Keratinocyte (primary cell): ENCODE measurements at regions not wholly inside any gene's neighbourhood (a gene's known extent, or its start where the extent isn't known, plus 50 kb on each side); places are given as distances from the start of the nearest gene placed in this dataset.
"Not testable (repeated sequence)": the region's sequence is repeated elsewhere in the genome, so short reads cannot be mapped to it uniquely, and the experiment has no call there.

Experiments
- DNase-seq: peaks from one replicate; pipeline ENCODE4 v3.0.0-alpha.2; 2011; ENCODE audit warnings: low read depth, missing footprints, low spot score
- FAIRE-seq: peaks from 2 replicates; lab custom pipeline; 2011; peaks lifted over from hg19 to GRCh38; lab: Jason Lieb, UNC
- H2AFZ ChIP-seq: 2 replicates; pipeline ENCODE4 v1.6.0; 2012; ENCODE audit warnings: low read length, control low read depth, inconsistent platforms; ENCODE audit not compliant: control insufficient read depth
- H3K27ac ChIP-seq: 2 replicates; pipeline ENCODE4 v1.5.1; 2011; ENCODE audit warnings: low read length; ENCODE audit not compliant: control insufficient read depth, insufficient read depth
- H3K27me3 ChIP-seq: 3 replicates; pipeline ENCODE4 v1.6.0; 2011; ENCODE audit warnings: low read length; ENCODE audit not compliant: control insufficient read depth, insufficient read depth; ENCODE audit errors: extremely low read depth
- H3K36me3 ChIP-seq, 2 experiments: 2 replicates in 1 of 2; 3 replicates in 1 of 2; pipeline ENCODE4 v1.5.1; 2011; ENCODE audit warnings: low read length in 2 of 2, mild to moderate bottlenecking in 1 of 2; ENCODE audit not compliant: control insufficient read depth in 2 of 2, insufficient read depth in 2 of 2; ENCODE audit errors: extremely low read depth in 1 of 2
- H3K4me1 ChIP-seq: 3 replicates; pipeline ENCODE4 v1.5.1; 2011; ENCODE audit warnings: low read length; ENCODE audit not compliant: control insufficient read depth, insufficient read depth; ENCODE audit errors: extremely low read depth
- H3K4me2 ChIP-seq: 3 replicates; pipeline ENCODE4 v1.6.0; 2011; ENCODE audit warnings: low read depth, low read length; ENCODE audit not compliant: control insufficient read depth, insufficient read depth; ENCODE audit errors: extremely low read depth
- H3K4me3 ChIP-seq, 3 experiments: fragments of 200-600 bp in 1 of 3; sonication (generic) in 1 of 3; 2 replicates in 2 of 3; 3 replicates in 1 of 3; pipeline ENCODE4 v1.5.1; 2011 to 2016; ENCODE audit warnings: low read length in 3 of 3, mild to moderate bottlenecking in 3 of 3, control low read depth in 2 of 3, inconsistent platforms in 1 of 3, low read depth in 1 of 3, mixed read lengths in 1 of 3, mixed run types in 1 of 3, moderate library complexity in 1 of 3; ENCODE audit not compliant: control insufficient read depth in 2 of 3, insufficient read depth in 2 of 3; ENCODE audit errors: extremely low read depth in 1 of 3
- H3K79me2 ChIP-seq: 2 replicates; pipeline ENCODE4 v1.6.0; 2012; ENCODE audit warnings: low read length; ENCODE audit not compliant: control insufficient read depth, insufficient read depth
- H3K9ac ChIP-seq: 3 replicates; pipeline ENCODE4 v1.6.0; 2011; ENCODE audit warnings: low read length; ENCODE audit not compliant: control insufficient read depth, insufficient read depth; ENCODE audit errors: extremely low read depth
- H3K9me1 ChIP-seq: 3 replicates; pipeline ENCODE4 v1.6.0; 2011; ENCODE audit warnings: low read length; ENCODE audit not compliant: control insufficient read depth, insufficient read depth; ENCODE audit errors: extremely low read depth
- H3K9me3 ChIP-seq: 2 replicates; pipeline ENCODE4 v1.5.1; 2012; ENCODE audit warnings: low read depth, low read length; ENCODE audit not compliant: control insufficient read depth
- H4K20me1 ChIP-seq: 3 replicates; pipeline ENCODE4 v1.6.0; 2011; ENCODE audit warnings: low read length; ENCODE audit not compliant: control insufficient read depth, insufficient read depth; ENCODE audit errors: extremely low read depth
- EZH2 ChIP-seq: IDR thresholded peaks from one replicate; pipeline ENCODE4 v1.6.1; 2012; ENCODE audit warnings: inconsistent platforms, mild to moderate bottlenecking, low read length, moderate library complexity
- dilution Hi-C: fragments of 300-500 bp; cut with MboI; formaldehyde crosslinking; loops from one replicate; pipeline ENCODE4 v1.7.0; 2020; ENCODE audit warnings: low sequenced_read_pairs; ENCODE audit not compliant: extremely low pct_ligation_motif_present
- TF ChIP-seq, protein P1 (sequence below), 3 experiments: IDR thresholded peaks in 1 of 3; conservative IDR thresholded peaks in 1 of 3; optimal IDR thresholded peaks in 1 of 3; 2 replicates in 2 of 3; 3 replicates in 1 of 3; pipeline versions ENCODE3 to v1.5.1; 2011; ENCODE audit warnings: low read length in 3 of 3, mild to moderate bottlenecking in 3 of 3, moderate library complexity in 2 of 3, control low read depth in 1 of 3, inconsistent platforms in 1 of 3; ENCODE audit not compliant: insufficient read depth in 2 of 3; ENCODE audit errors: extremely low read depth in 1 of 3

DNA sequence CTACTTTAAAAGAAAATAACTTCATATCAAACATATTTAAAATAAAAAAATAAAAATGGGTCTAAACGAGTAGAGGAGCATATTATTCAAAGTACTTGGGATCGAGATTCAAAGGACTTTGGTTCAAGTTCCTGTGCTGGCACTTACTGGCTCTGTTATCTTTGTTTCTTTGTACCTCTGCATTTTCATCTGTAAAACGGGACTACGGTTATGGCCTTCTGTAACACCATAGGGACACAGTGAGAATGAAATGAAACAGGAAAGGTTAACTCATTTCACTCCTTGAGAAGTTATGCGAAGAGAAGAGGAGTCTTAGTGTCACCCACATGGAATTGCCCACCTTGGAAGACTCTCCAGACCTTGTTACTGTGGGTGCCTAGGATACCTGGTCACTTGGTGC is 379.1 kb upstream of the CCL2 start:
- Histone ChIP-seq H3K36me3 (no peaks in the 10 kb centered on the region), H3K4me3 (no peak overlapping the region), H2AFZ (no peak overlapping the region), H3K27ac (no peak overlapping the region), H3K79me2 (no peaks in the 10 kb centered on the region), H3K27me3 (no peaks in the 10 kb centered on the region), H3K9ac (no peak overlapping the region), H3K4me2 (no peak overlapping the region), H3K9me3 (no peaks in the 10 kb centered on the region), H4K20me1 (no peaks in the 10 kb centered on the region), H3K4me1 (peaks cover 18% of the 10 kb centered on the region), H3K9me1 (no peaks in the 10 kb centered on the region)
- no peak for DNase-seq
- dilution Hi-C loops, result no loop called here
- TF ChIP-seq, protein P1, sequence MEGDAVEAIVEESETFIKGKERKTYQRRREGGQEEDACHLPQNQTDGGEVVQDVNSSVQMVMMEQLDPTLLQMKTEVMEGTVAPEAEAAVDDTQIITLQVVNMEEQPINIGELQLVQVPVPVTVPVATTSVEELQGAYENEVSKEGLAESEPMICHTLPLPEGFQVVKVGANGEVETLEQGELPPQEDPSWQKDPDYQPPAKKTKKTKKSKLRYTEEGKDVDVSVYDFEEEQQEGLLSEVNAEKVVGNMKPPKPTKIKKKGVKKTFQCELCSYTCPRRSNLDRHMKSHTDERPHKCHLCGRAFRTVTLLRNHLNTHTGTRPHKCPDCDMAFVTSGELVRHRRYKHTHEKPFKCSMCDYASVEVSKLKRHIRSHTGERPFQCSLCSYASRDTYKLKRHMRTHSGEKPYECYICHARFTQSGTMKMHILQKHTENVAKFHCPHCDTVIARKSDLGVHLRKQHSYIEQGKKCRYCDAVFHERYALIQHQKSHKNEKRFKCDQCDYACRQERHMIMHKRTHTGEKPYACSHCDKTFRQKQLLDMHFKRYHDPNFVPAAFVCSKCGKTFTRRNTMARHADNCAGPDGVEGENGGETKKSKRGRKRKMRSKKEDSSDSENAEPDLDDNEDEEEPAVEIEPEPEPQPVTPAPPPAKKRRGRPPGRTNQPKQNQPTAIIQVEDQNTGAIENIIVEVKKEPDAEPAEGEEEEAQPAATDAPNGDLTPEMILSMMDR (optimal IDR thresholded peaks at IDR 0.05 in 1 of 3, IDR thresholded peaks at IDR 0.05 in 1 of 3, conservative IDR thresholded peaks at IDR 0.05 in 1 of 3; ENCODE audit: extremely low read depth in 1 of 3, insufficient read depth in 2 of 3, low read length in 3 of 3), result no peak
- TF ChIP-seq EZH2, result no peak
- FAIRE-seq, result no peak

DNA sequence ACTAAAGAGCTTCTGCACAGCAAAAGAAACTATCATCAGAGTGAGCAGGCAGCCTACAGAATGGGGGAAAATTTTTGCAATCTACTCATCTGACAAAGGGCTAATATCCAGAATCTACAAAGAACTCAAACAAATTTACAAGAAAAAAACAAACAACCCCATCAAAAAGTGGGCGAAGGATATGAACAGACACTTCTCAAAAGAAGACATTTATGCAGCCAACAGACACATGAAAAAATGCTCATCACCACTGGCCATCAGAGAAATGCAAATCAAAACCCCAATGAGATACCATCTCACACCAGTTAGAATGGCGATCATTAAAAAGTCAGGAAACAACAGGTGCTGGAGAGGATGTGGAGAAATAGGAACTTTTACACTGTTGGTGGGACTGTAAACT is 372.8 kb upstream of the CCL2 start:
- H2AFZ ChIP-seq, H3K27ac ChIP-seq, dilution Hi-C loops, H3K9me3 ChIP-seq, H3K4me3 ChIP-seq, H3K9me1 ChIP-seq, FAIRE-seq, H3K36me3 ChIP-seq, H3K9ac ChIP-seq, H3K27me3 ChIP-seq, H3K4me2 ChIP-seq, H3K4me1 ChIP-seq, H4K20me1 ChIP-seq, DNase-seq, H3K79me2 ChIP-seq: not testable (repeated sequence)

DNA sequence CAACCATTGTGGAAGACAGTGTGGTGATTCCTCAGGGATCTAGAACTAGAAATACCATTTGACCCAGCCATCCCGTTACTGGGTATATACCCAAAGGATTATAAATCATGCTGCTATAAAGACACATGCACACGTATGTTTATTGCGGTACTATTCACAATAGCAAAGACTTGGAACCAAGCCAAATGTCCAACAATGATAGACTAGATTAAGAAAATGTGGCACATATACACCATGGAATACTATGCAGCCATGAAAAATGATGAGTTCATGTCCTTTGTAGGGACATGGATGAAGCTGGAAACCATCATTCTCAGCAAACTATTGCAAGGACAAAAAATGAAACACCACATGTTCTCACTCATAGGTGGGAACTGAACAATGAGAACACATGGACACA is 372.4 kb upstream of the CCL2 start:
- H4K20me1 ChIP-seq, dilution Hi-C loops, H3K27ac ChIP-seq, DNase-seq, H3K79me2 ChIP-seq, FAIRE-seq, H3K4me3 ChIP-seq, H3K9me3 ChIP-seq, H2AFZ ChIP-seq, H3K27me3 ChIP-seq, H3K9me1 ChIP-seq, H3K4me2 ChIP-seq, H3K9ac ChIP-seq, H3K4me1 ChIP-seq, H3K36me3 ChIP-seq: not testable (repeated sequence)
